ENCODE measurements at regions not wholly inside any gene's neighbourhood (a gene's known extent, or its start where the extent isn't known, plus 50 kb on each side); places are given as distances from the start of the nearest gene placed in this dataset.
"Not testable (repeated sequence)": the region's sequence is repeated elsewhere in the genome, so short reads cannot be mapped to it uniquely, and the experiment has no call there.

DNA sequence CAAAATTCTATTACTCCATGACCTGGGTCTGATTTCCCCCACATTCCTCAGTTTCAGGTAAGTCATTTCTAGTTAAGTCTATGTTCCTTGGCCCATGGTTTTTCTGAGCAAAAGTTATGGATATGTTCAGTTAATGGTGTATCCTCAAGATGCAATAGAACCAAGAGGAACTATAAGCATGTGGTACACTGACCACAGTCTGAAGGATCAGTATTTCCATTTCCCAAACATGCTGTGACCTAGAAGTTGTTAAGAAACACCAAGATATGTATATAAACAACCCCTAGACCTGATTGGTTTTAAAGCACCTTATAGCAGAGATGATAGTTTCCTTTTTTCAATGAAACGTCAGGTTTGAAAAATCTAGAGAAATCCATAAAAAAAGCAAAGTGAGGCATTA lies 94.2 kb upstream of the ABCB5 start:
- DNase-seq: no peak

DNA sequence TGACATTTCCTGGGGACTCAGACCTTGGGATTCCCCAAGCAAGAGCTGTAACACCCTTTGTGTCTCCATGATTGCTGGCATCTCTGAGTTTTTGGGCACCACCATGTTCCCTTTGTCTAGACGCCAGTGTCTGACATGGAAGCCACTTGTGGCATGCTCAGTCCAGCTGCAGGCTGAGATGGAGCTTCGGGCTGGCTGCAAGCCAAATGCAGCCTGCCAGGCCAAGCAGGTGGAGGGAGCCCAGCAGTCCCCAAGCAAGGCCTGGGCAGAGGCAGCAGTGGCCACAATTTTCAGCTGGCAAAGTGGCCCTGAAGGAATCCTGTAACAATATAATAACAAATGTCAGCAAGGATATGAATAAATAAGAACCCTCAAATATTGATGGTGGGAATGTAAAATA lies 86.2 kb upstream of the ABCB5 start:
- DNase-seq: no peak

DNA sequence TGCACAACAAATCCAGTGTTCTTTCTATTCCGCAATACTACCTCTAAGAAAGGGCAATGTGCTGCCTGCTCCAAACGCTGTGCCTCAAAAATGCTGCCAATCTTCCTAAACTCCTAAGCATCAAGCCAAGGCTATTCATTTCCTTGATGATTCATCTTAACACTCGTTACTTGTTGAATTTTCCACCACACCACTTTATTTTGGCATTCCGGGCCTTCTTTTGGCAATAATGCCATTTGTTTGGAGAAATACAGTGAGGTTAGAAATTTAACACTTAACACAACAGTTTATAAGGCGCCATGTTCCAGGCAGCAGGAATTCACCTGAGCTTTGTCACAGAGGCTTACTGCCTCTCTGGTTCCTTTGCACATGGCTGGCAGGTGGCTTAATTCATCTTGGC lies 82.6 kb upstream of the ABCB5 start:
- no peak for DNase-seq

DNA sequence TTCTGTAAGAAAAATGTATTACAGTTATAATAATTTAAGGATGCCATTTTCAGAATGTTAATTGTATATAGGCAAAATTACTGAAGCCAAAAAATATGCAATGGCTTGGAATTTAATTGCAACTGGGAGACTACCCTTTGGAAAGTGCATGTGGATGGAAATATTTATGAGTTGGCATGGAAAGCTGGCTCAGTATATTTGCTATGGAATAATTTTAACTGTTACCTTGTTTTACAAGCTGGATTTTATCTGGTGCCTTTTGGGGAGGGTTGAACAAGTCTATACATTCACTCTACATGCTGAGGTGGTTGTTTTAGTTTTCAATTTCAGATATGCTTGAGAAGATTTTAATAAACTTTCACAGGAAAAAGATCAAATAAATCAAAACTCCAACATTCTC lies 80.9 kb upstream of the ABCB5 start:
- no peak for DNase-seq

DNA sequence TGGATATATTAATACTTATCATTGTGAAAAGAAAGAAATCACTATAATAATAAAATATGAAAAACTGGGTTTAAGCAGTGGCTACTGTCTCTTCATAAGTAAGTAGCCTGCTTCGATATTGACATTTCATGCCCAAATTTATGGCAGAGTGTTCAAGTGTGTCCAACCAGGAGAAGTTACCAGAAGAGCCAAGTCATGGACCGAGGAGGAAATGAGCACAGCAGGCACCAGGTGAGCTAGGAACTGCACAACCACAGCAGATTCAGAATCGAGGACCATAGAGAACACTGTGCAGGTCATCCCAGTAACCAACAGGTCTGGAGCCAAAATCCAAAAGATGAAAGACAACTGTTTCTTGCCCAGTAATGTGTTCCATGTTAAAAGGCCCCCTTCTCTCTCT lies 79.9 kb upstream of the ABCB5 start:
- DNase-seq: no peak

DNA sequence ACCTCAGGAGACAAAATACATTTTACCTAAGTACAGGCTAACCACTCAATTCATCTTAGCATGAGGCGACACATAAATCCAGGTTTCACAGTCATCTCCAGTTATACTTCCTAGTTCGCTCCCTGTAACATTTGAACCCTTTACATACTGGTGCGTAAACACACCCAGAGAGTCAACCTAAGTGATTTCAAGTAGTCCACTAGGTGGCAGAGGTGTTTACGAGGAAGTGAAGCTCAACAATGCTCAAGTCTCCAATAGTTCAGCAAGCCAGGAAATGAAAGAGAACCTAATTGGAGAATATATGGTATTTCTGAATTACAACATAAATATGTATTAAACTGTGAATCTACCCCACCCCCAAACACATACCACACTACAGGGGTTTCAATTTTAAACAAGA lies 76.3 kb upstream of the ABCB5 start:
- no peak for DNase-seq

DNA sequence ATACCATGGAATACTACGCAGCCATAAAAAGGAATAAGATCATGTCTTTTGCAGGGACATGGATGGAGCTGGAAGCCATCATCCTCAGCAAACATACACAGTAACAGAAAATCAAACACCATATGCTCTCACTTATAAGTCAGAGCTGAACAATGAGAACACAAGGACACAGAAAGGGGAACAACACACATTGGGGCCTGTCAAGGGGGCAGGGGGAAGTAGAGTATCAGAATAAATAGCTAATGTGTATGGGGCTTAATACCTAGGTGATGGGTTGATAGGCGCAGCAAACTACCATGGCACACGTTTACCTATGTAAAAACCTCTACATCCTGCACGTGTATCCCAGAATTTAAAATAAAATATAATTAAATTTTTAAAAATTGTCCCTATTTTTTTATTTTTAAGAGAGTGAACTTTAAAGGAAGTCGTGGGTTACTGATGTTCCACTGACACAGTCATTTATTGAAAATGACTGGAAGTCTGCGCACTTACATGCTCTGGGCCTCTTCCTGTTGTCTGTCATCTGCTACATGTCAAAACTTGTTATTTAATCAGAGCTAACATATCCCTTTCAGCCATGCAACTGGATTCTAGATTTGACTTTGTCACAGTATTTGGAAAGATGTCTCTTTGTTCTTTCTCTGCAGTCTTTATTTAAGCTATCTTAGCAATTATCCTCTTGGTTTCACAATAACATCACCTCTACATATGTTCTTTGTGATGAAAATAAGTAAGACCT lies 73.7 kb upstream of the ABCB5 start:
- no peak for DNase-seq

DNA sequence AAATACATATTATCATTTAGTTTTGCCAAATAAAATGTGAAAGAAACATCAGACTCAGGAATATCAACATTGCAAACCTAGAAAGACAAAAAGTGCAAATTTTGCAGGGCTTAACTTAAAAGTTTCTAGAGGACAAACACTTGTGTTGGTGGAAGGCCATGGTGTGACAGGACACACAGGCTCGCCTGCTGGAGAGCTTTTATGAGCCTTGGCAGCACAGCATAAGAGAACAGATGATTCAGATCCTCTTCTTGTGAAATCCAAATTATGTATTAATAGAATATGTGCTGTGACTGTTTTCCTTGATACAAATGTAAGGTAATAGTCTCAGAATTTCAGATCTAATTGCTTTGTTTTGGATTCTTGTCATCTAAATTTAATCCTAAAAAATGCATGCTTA lies 72.9 kb upstream of the ABCB5 start:
- no peak for DNase-seq

DNA sequence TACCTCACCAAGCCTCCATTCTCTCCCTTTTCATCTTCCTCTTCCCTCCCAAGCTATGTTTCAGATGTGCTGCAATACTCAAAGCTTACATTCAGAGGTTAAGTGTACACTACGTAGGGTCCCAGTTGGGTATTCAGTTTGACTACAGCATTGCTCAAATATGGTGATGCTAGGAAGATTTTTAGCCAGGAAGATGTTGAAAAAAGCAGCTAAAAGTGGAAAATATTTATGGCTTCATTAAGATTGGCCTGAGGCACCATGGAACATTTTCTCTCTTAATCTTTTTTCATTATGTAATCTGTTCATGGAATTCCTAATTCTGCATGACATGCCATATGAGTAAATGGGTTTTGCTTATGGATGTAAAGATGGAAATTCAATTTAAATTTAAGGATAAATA lies 72.0 kb upstream of the ABCB5 start:
- DNase-seq: no peak

DNA sequence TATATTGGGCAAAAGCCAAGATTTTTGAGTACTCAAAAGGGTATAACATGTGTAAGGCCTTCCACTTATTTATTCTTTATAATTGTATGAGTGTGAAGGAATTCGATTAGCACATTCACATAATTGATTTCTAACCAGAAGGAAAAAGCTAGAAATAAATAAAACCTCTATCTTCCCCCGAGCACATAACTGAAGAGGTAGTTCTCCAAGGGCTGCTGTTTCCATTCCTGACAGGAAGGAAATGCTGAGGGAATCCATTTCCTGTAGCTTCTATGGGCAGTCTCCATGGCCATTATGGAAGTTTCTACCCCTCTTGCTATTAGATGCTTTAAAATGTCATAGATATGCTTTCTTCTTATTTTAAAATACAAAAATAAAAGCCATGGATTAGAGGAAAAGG lies 70.5 kb upstream of the ABCB5 start:
- DNase-seq: no peak

DNA sequence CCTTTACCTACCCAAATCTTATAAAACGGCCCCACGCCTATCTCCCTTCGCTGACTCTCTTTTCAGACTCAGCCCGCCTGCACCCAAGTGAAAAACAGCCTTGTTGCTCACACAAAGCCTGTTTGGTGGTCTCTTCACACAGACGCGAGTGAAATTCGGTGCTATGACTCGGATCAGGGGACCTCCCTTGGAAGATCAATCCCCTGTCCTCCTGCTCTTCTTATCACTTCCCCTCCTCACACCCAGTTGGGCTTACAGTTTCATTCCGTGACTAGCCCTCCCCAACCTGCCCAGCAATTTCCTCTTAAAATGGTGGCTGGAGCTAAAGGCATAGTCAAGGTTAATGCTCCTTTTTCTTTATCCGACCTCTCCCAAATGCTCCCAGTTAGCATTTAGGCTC lies 68.5 kb upstream of the ABCB5 start:
- DNase-seq: not testable (repeated sequence)

DNA sequence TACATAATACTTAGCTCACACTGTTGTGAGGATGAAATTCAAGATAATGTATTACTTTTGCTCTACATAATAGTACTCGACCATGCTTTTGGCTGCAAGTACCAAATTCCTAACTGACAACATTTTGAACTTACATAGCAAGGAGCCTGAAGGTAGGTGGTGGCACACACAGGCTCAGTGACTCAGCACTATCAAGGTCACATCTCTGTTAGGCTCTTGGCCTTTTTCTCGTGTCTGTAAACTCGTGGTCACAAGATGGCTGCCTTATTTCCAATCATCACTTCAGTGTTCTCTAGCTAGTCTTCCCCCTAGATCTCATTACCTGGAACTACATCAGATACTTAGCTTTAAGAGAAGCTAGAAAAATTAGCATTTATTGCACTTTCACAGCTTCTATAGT lies 61.4 kb upstream of the ABCB5 start:
- no peak for DNase-seq

DNA sequence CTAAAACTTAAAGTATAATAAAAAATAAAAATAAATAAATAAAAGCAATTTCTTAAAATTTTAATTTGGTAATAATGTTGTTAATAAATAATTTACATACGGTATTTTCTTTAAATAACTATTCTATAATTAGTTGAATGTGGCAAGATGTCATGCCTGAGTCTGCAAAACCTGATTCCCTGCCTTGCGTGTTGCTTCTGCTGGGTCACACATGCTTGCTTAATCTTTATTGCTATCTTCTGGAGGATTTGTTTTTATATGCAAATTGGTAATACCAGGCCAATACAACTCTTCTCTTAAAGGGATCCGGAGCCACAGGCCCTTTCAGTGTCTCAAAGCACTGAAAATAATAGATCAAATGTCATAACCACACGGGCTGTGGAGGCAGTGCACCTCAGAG lies 59.4 kb upstream of the ABCB5 start:
- no peak for DNase-seq

DNA sequence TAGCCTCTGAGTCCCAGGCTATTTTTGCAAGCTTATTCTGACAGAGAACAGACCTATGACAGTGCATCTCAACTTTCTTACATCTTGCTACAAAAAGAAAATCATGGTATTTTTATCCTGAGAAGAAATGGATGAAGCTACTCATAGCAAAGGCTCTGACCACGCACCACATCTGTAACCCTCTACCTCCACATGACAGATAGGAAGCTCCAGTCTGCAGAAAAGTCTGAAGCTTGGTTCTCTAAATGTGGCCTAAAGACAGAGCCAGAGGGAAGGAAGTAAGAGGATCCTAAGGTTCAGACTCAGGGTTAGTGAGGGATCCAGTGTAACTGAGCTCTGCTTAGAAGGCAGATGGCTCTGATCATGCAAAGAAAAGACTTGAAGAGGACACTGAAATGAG lies 58.4 kb upstream of the ABCB5 start:
- DNase-seq: no peak

DNA sequence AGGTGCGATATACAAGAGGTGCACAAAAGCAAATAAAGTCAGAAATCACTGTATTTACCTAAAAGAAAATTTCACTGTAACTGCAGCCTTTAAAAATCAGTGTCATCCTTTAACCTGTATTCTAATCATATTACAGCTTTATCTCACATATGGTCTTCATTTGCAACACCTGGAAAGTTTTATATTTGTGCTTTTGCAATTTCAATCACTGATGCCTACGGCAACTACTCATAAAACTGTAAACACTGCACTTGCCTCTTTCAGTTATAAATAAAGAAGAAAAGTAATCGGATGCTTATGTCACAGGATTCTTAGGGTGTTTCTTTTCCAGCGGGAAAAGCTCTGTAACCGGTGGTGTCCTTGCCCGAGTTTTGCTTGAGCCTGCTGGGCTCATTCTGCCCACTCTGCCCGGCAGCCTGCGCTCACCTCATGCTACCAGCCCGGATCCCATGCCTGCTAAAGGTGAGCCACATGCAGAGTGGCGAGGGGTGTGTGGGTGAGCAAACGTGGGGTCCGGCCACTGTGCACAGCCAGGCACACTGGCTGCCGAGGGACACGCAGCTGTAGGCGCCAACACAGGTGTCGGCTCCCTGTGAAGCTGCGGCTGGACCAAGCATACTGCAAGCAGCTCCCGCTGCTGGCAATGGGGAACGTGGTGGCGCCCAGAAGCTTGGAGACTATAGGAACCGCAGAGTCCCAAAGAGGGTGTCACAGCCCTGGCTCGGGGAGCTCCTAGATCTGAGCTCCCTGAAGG lies 56.3 kb upstream of the ABCB5 start:
- DNase-seq: no peak

DNA sequence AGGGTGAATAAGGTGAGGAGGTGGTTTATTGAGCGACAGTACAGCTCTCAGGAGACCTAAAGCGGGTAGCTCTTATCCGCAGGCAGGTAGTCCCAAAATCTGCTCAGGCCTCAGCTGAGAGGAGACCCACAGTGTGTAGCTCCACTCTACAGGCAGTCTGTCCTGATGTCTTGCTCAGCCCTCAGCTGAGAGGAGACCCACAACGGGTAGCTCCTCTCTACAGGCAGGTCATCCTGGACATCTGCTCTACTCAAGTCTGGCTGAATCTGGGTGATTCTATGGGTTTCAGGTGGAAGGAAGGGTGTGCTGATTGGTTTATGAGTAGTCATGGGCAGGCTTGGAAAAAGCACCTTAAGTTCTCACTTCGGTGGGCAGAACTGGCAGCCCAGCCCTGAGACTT lies 55.6 kb upstream of the ABCB5 start:
- DNase-seq: no peak

DNA sequence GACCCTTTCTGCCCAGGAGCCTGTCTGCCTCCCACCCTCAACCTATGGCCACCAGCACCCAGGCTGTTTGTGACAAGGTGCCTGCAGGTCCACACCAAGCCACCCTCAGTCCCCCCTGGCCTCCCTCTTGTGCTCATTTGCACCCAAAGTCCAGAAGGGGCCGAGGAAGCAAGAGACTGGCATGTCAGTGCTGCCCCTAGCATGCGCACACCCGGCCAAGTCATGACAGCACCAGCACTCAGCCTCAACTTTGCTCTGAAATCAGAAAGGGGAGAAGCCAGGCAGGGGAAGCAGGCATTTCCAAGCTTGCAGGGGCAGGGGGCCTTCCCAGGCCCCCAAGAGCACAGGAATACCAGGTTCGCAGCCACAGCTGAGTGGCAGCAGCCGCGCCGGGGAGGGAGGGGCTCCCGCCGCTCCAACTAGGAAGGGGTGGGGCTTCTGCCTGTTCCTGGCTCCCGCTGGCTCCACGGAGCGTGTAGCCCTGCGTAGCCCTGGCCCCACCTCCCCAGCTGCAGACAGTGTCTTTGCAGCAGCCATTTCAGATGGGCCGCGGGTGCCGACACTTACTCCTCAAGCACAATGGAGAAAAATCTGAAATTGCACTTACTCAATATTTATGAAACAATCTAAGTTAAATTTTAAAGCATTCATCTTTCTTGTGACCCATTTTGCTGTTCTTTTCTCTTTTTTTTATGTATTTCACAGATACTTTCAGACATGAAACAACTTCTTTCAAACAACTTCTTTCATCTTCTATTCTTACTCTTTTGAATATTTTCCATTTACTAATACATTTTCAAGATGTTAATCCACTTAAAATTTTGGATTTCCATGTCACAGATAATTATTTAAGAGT lies 54.9 kb upstream of the ABCB5 start:
- peak; percentile 82 for DNase-seq

DNA sequence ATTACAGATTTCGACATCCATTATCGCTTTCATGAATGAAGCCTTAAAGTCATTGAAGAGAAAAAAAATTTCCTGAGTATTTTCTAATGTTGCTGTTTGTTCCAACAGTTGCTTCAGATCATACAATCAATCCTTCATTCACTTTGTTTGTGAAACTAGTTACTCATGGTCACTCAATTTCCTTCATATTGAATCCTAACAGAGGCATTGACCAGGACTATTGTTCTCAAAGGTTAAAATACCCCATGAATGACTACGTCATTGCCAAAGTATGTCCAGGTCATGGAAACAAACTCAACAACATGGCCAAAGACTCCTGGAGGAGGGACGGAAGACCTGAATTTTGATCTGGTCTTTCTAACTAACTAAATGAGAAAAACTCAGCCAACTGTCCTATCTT lies 54.0 kb upstream of the ABCB5 start:
- DNase-seq: no peak

DNA sequence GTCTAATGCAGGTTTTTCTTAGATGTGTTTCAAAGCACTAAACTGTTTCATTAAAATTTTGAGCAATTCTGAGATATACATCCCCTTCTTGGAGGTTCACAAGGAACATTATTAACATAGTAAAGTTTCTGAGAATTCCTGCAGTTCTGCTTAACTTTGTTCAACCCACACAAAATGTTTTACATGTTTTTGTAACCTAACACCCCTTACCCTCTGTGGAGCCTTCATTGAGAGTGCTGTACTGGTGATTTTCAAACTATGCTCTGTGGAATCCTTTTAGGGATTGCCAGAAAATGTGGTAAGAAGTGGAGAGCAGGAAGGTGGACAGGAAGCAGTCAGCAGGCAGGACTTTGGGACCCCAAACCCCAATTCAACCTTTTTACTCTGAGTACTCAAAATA lies 53.6 kb upstream of the ABCB5 start:
- no peak for DNase-seq

DNA sequence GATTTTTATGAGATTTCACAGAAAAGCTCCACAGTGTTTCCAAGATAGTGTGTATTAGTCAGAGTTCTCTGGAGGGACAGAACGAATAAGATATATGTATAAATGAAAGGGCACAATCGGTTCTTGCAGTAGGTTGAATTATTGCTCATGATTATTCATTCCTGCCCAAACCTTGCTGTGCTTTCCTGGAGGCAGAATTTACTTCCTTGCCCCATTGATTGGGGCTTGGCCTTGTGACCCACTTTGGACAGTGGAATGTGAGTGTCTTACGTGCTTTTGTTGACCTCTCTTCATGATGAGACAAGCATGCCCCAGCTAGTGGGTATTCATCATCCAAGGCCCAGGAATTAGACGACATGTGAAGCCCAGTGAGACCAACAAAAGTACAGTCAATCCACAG lies 53.0 kb upstream of the ABCB5 start:
- DNase-seq: no peak

Measured in NCI-H774 (cell line).